ENCODE measurements at regions not wholly inside any gene's neighbourhood (a gene's known extent, or its start where the extent isn't known, plus 50 kb on each side); places are given as distances from the start of the nearest gene placed in this dataset.

DNA sequence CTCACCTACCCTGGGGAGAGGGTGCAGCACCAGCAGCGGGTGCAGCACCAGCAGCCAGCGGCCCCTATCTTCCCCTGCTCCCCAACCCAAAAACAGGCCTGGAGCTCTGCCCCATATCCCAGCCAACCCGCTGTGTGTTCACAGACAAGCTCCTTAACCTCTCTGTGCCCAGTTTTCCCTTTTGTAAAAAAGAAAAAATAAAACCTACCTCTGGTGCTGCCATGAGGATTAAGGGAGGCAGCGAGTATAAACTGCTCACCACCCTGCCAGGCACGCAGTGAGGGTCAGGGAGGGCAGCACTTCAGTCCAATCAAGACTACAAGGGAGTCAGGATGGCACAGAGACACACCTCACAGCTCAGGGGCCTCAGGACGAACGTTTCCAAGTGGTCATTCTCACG is 163.3 kb downstream of the NUP210 start:
- no peak for DNase-seq (ENCODE audit: low read depth)
- TF ChIP-seq, protein P1, sequence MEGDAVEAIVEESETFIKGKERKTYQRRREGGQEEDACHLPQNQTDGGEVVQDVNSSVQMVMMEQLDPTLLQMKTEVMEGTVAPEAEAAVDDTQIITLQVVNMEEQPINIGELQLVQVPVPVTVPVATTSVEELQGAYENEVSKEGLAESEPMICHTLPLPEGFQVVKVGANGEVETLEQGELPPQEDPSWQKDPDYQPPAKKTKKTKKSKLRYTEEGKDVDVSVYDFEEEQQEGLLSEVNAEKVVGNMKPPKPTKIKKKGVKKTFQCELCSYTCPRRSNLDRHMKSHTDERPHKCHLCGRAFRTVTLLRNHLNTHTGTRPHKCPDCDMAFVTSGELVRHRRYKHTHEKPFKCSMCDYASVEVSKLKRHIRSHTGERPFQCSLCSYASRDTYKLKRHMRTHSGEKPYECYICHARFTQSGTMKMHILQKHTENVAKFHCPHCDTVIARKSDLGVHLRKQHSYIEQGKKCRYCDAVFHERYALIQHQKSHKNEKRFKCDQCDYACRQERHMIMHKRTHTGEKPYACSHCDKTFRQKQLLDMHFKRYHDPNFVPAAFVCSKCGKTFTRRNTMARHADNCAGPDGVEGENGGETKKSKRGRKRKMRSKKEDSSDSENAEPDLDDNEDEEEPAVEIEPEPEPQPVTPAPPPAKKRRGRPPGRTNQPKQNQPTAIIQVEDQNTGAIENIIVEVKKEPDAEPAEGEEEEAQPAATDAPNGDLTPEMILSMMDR (conservative IDR thresholded peaks at IDR 0.05; ENCODE audit: low read length) = no peak
- H3K4me3 ChIP-seq (ENCODE audit: low read length) = no peak overlapping the region

DNA sequence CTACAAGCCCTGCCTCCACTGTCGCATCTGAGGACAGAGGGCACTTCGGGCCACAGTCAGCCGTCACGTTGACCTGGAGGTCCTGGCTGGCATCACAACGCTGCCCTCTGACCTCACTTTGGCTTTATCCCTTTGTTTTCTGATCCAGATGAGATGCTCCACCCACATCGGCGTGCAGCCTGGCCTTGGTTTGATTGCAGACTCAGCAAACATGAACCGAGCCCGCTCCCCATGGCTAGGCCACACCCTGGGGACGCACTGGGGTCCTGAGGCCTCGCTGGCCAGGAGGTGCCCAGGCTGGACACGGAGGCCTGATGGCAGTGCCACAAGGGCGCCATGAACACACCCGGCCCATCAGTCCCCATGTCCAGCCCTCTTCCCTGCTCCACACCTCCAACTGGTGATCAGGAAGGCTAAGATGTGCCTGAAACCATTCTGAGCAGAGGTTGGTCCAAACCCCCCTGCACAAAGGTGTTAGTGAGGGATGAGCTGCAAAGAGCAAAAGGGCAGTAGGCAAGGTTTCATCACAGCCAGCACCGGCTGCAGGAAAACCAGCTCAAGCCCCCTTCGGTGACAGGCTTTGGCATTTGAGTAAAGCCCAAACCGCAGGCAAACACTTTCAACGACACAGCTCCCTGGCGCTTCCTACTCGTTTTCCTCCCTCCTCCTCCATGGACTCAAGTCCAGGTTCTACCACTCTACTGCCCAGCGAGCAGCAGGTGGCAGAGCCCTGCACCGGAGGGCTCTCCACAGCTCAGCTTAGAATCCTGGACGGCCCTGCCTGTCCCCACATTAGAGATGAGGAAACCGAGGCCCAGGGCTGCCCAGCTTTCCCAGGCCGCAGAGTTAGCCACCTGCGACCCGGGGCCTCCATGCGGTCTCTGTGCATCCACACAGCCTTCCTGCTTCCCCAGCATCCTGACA is 165.8 kb downstream of the NUP210 start:
- no peak for DNase-seq (ENCODE audit: low read depth)
- TF ChIP-seq, protein P1 (conservative IDR thresholded peaks at IDR 0.05; ENCODE audit: low read length) = no peak
- no peak overlapping the region for H3K4me3 ChIP-seq (ENCODE audit: low read length)

DNA sequence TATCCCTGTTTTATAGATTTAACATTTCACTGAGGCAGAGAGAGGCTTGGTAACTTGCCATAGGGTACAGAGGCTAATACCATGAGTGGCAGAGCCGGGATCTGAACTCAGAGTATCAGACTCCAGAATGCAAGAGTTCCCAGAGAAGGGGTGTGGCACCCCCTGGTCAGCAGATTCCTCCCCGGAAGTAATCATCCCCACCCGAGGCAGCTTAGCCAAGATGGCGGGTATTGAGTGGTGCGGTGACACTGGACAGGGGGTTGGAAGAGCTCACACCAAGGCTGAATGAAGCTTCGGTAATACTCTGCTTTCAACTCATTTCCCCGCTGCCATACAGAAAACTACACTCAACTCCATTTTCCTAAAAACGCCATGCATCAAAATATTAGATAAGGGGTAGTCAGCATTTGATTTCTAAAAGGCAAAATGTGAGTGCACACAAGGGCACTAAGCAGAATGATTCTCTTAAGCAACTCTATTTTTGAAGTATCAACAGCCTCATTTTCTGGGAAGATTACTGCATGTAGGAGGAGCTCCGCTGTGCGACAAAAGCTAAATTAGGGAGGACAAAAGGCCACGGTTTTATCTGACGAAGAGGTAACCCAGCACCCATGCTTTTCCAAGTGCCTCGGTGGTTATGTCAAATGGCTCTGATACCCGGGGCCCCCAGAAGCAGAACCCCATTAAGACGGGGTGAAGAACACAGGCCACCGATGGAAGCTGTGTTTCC is 166.7 kb downstream of the NUP210 start:
- DNase-seq (ENCODE audit: low read depth) = no peak
- TF ChIP-seq, protein P1 (conservative IDR thresholded peaks at IDR 0.05; ENCODE audit: low read length) = no peak
- H3K4me3 ChIP-seq (ENCODE audit: low read length) = no peak overlapping the region

DNA sequence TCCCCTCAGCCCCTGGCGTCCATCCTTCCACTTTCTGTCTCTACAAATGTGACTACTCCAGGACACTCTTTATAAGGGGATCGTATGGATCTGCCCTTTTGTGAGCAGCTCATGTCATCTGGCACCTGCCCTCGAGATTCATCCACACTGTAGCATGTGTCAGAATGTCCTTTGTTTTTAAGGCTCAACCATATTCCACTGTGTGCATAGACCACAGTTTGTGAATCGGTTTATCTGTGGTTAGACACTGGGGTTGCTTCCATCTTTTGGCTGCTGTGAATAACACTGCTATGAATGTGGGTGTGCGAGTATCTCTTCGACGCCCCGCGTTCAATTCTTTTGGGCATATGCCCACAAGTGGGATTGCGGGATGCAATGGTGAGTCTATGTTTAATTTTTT is 167.9 kb downstream of the NUP210 start:
- TF ChIP-seq, protein P1 (conservative IDR thresholded peaks at IDR 0.05; ENCODE audit: low read length) = no peak
- no peak for DNase-seq (ENCODE audit: low read depth)
- H3K4me3 ChIP-seq (ENCODE audit: low read length) = no peak overlapping the region

DNA sequence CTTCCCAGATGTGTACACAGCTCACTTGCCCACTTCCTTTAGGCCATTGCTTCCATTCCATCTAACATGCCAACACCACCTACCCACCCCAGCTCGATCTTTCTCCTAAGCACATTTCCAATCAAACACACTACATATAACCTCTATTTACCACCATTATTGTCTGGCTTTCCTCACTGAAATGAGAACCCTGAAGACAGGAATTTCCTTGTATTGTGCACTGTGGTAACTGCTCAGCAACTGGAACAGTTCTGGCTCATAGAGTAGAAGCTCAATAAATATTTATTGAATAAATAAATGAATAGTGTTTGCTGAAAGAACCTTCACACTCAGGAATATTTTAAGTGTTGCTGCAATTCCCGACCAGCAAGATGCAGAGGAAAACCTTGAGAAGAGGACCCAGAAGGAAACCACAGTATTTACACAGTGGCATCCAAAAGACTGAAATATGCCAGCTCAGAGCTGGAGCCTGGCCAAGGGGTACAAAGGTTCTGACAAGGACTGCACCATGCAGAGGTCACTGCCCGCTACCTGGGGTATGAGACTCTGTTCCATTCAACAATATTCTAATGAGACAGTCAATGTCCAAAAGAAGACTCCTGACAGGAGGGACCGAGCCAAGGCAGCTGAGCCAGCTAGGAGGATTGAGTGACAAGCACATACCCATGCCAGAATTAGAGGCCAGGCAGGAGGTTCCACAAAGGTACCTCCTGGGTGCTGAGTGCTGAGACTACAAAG is 168.8 kb downstream of the NUP210 start:
- DNase-seq (ENCODE audit: low read depth) = no peak
- TF ChIP-seq, protein P1 (conservative IDR thresholded peaks at IDR 0.05; ENCODE audit: low read length) = no peak
- H3K4me3 ChIP-seq (ENCODE audit: low read length) = no peak overlapping the region

DNA sequence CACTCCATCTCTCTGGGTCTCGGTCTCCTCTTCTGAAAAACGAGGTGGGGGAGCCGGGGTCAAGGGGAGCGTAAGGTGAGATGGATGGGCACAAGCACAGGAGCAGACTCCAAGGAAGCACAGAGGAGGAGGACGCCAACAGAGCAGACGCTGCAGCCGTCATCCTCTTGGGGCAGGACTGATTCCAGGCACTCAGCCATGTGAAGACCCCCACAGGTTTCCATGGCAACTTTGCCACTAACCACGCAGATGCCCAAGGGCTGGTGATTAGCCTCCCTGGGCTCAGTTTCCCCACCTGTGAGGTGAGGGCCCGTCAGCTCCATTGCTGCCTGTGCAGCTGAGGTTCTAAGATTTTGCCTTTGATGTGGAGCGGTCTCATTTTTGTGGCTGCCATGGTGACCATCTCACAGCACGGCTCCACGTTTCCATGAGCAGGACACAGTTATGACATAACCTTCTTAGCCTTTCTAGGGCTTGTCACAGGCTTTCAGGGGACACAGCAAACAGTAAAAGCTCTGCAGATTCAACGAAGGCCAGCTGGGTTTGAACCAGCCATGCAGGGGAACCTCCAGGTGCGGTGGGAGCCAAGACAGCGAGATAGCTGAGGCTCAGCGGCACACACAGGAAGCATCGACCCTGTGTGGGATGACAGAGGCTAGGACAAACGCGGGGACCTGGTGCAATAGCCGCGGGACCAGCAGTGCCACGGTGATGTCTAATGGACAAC is 170.3 kb downstream of the NUP210 start:
- H3K4me3 ChIP-seq (ENCODE audit: low read length) = no peak overlapping the region
- no peak for DNase-seq (ENCODE audit: low read depth)
- TF ChIP-seq, protein P1 (conservative IDR thresholded peaks at IDR 0.05; ENCODE audit: low read length) = no peak

Measured in AG10803 (cell line).